ENCODE measurements at regions not wholly inside any gene's neighbourhood (a gene's known extent, or its start where the extent isn't known, plus 50 kb on each side); places are given as distances from the start of the nearest gene placed in this dataset.
"Not testable (repeated sequence)": the region's sequence is repeated elsewhere in the genome, so short reads cannot be mapped to it uniquely, and the experiment has no call there.

DNA sequence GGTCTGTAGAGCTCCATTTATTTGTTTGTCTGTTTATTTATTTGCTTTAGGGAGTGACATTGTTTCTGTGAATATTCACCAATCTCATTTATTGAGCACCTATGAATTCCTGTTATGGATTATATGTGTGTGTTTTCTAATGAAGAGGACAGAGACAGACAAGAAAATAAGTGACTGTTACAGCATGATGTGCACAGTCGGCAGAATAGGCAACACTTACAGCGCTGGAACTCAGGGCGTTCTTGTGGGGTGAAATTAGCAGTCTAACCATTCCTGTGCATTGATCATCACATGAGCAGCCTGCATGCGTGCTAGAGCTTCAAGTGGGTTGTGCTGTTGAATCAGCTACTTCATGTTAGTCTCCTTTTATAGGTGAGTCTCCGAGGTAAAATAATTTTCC lies 960.7 kb downstream of the SLC4A3 start:
- H3K9me3 ChIP-seq (ENCODE audit: low read depth, low read length), result no peaks in the 10 kb centered on the region
- no peak overlapping the region for H3K4me2 ChIP-seq (ENCODE audit: insufficient read depth, low read length)
- H3K36me3 ChIP-seq (ENCODE audit: insufficient read depth, low read length), result no peaks in the 10 kb centered on the region
- H3K4me3 ChIP-seq (ENCODE audit: insufficient read depth, low read length), result no peak overlapping the region
- no peaks in the 10 kb centered on the region for H4K20me1 ChIP-seq (ENCODE audit: insufficient read depth, low read length)
- no peaks in the 10 kb centered on the region for H3K79me2 ChIP-seq (ENCODE audit: insufficient read depth, low read length)
- H2AFZ ChIP-seq (ENCODE audit: low read length), result no peak overlapping the region
- TF ChIP-seq, protein P1, sequence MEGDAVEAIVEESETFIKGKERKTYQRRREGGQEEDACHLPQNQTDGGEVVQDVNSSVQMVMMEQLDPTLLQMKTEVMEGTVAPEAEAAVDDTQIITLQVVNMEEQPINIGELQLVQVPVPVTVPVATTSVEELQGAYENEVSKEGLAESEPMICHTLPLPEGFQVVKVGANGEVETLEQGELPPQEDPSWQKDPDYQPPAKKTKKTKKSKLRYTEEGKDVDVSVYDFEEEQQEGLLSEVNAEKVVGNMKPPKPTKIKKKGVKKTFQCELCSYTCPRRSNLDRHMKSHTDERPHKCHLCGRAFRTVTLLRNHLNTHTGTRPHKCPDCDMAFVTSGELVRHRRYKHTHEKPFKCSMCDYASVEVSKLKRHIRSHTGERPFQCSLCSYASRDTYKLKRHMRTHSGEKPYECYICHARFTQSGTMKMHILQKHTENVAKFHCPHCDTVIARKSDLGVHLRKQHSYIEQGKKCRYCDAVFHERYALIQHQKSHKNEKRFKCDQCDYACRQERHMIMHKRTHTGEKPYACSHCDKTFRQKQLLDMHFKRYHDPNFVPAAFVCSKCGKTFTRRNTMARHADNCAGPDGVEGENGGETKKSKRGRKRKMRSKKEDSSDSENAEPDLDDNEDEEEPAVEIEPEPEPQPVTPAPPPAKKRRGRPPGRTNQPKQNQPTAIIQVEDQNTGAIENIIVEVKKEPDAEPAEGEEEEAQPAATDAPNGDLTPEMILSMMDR (IDR thresholded peaks at IDR 0.05; ENCODE audit: extremely low read depth, low read depth, low read length), result no peak
- no peak for DNase-seq (ENCODE audit: insufficient read length, low spot score, missing footprints)
- H3K27ac ChIP-seq (ENCODE audit: low read depth, low read length), result no peak overlapping the region
- no peaks in the 10 kb centered on the region for H3K27me3 ChIP-seq (ENCODE audit: insufficient read depth, low read length)
- H3K4me1 ChIP-seq (ENCODE audit: insufficient read depth, low read length), result no peaks in the 10 kb centered on the region

DNA sequence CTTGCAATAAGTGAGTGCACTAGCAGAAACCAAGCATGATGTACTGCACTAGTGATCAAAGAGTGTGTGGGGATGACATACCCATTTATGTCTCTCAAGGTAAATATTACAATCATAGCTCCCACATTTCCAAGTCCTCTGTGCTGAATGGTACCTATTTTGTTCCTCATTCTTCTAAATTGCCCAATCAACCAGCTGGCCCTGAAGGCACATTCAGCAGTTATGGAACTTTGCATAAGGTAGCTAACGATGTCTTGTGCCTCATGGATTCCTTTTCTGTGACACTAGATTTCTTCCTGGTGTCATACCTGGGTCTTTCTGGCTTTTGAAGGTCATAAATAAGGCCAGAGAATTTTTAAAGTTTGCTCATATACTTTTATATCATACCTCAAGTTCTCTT lies 963.0 kb downstream of the SLC4A3 start:
- Histone ChIP-seq H3K79me2 (ENCODE audit: insufficient read depth, low read length) (no peaks in the 10 kb centered on the region), H3K4me3 (ENCODE audit: insufficient read depth, low read length) (no peak overlapping the region), H2AFZ (ENCODE audit: low read length) (no peak overlapping the region), H3K4me1 (ENCODE audit: insufficient read depth, low read length) (no peaks in the 10 kb centered on the region), H3K36me3 (ENCODE audit: insufficient read depth, low read length) (no peaks in the 10 kb centered on the region), H3K4me2 (ENCODE audit: insufficient read depth, low read length) (no peak overlapping the region), H3K27me3 (ENCODE audit: insufficient read depth, low read length) (no peaks in the 10 kb centered on the region), H3K9me3 (ENCODE audit: low read depth, low read length) (no peaks in the 10 kb centered on the region), H4K20me1 (ENCODE audit: insufficient read depth, low read length) (no peaks in the 10 kb centered on the region), H3K27ac (ENCODE audit: low read depth, low read length) (no peak overlapping the region)
- TF ChIP-seq, protein P1 (IDR thresholded peaks at IDR 0.05; ENCODE audit: extremely low read depth, low read depth, low read length), result no peak
- no peak for DNase-seq (ENCODE audit: insufficient read length, low spot score, missing footprints)

DNA sequence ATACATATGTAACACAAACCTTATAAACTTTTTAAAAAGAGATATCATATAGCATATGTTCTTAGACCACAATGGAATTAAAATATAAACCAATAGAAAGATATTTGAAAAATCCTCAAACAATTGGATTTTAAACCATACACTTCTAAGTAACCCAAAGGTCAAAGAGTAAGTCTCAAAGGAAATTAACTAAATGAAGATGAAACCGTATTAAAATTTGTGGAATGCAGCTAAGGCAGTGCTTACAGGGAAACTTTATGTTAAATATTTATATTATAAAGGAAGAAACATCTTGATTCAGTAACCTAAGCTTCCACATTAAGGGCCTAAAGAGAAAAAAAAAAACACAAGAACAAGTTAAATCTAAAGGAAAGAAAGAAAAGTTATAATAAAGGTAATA lies 966.1 kb downstream of the SLC4A3 start:
- Histone ChIP-seq H4K20me1 (ENCODE audit: insufficient read depth, low read length) (no peaks in the 10 kb centered on the region), H3K27me3 (ENCODE audit: insufficient read depth, low read length) (no peaks in the 10 kb centered on the region), H2AFZ (ENCODE audit: low read length) (no peak overlapping the region), H3K27ac (ENCODE audit: low read depth, low read length) (no peak overlapping the region), H3K4me1 (ENCODE audit: insufficient read depth, low read length) (no peaks in the 10 kb centered on the region), H3K79me2 (ENCODE audit: insufficient read depth, low read length) (no peaks in the 10 kb centered on the region), H3K36me3 (ENCODE audit: insufficient read depth, low read length) (no peaks in the 10 kb centered on the region), H3K4me3 (ENCODE audit: insufficient read depth, low read length) (no peak overlapping the region), H3K4me2 (ENCODE audit: insufficient read depth, low read length) (no peak overlapping the region), H3K9me3 (ENCODE audit: low read depth, low read length) (no peaks in the 10 kb centered on the region)
- TF ChIP-seq, protein P1 (IDR thresholded peaks at IDR 0.05; ENCODE audit: extremely low read depth, low read depth, low read length), result no peak
- no peak for DNase-seq (ENCODE audit: insufficient read length, low spot score, missing footprints)

DNA sequence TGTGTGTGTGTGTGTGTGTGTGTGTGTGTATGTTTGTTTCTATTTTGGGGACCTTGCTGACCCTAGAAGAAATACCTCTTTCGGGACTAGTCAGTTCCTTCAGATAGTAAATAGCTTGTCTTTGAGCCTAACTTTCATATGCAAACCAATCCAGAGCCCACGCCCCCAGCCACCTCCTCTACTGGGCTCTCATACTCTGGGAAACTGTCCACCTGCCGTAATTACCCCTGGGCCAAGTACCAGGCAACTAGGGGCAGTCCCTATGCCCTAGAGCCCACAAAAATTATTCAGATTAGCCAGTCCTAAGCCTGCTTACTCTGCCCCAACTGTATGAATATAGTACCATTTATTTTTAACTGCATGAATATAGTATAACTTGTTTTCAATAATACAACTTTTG lies 970.4 kb downstream of the EPHA4 start:
- H3K4me1 ChIP-seq (ENCODE audit: insufficient read depth, low read length), result no peaks in the 10 kb centered on the region
- H3K79me2 ChIP-seq (ENCODE audit: insufficient read depth, low read length), result no peaks in the 10 kb centered on the region
- no peaks in the 10 kb centered on the region for H3K9me3 ChIP-seq (ENCODE audit: low read depth, low read length)
- TF ChIP-seq, protein P1 (IDR thresholded peaks at IDR 0.05; ENCODE audit: extremely low read depth, low read depth, low read length), result no peak
- H3K27me3 ChIP-seq (ENCODE audit: insufficient read depth, low read length), result no peaks in the 10 kb centered on the region
- no peak overlapping the region for H3K27ac ChIP-seq (ENCODE audit: low read depth, low read length)
- DNase-seq (ENCODE audit: insufficient read length, low spot score, missing footprints), result no peak
- no peak overlapping the region for H3K4me2 ChIP-seq (ENCODE audit: insufficient read depth, low read length)
- H4K20me1 ChIP-seq (ENCODE audit: insufficient read depth, low read length), result no peaks in the 10 kb centered on the region
- no peak overlapping the region for H3K4me3 ChIP-seq (ENCODE audit: insufficient read depth, low read length)
- H2AFZ ChIP-seq (ENCODE audit: low read length), result no peak overlapping the region
- H3K36me3 ChIP-seq (ENCODE audit: insufficient read depth, low read length), result no peaks in the 10 kb centered on the region

DNA sequence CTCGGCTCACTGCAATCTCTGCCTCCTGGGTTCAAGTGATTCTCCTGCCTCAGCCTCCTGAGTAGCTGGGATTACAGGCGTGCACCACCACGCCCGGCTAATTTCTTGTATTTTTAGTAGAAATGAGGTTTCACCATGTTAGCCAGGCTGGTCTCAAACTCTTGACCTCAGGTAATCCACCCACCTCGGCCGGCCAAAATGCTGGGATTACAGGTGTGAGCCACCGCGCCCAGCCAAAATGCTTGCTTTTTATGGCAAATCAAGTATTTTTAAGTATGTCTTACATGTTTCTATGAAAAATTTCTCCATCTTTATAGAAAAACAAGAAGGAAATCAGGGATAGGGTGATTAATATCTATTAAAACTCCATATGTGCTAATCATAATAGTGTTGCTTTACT lies 959.1 kb downstream of the EPHA4 start:
- not testable (repeated sequence) for H3K79me2 ChIP-seq (ENCODE audit: insufficient read depth, low read length); H3K36me3 ChIP-seq (ENCODE audit: insufficient read depth, low read length); H3K4me1 ChIP-seq (ENCODE audit: insufficient read depth, low read length); H2AFZ ChIP-seq (ENCODE audit: low read length); H3K4me3 ChIP-seq (ENCODE audit: insufficient read depth, low read length); H3K27me3 ChIP-seq (ENCODE audit: insufficient read depth, low read length); H3K9me3 ChIP-seq (ENCODE audit: low read depth, low read length); DNase-seq (ENCODE audit: insufficient read length, low spot score, missing footprints); H3K4me2 ChIP-seq (ENCODE audit: insufficient read depth, low read length); H3K27ac ChIP-seq (ENCODE audit: low read depth, low read length); H4K20me1 ChIP-seq (ENCODE audit: insufficient read depth, low read length)
